Fibroblast of the aortic adventitia (primary cell): ENCODE measurements at regions not wholly inside any gene's neighbourhood (a gene's known extent, or its start where the extent isn't known, plus 50 kb on each side); places are given as distances from the start of the nearest gene placed in this dataset.

Experiments
- DNase-seq: peaks from one replicate; pipeline ENCODE4 v3.0.0-alpha.2; 2010; ENCODE audit warnings: low read depth
- H3K4me3 ChIP-seq: 2 replicates; pipeline ENCODE4 v1.5.1; 2011; ENCODE audit warnings: low read depth, mild to moderate bottlenecking, control low read depth, low read length, moderate library complexity
- CTCF ChIP-seq: IDR thresholded peaks from 2 replicates; pipeline ENCODE4 v1.5.1; 2011; ENCODE audit warnings: mild to moderate bottlenecking, low read length, control low read depth, inconsistent platforms; ENCODE audit not compliant: insufficient read depth

GRCh38 chr5:12777342-12777741 lies 873.1 kb upstream of the CTNND2 start:
- no peak overlapping the region for H3K4me3 ChIP-seq
- no peak for TF ChIP-seq CTCF
- DNase-seq = no peak

- no peak for TF ChIP-seq CTCF
- no peak for DNase-seq
- no peak overlapping the region for H3K4me3 ChIP-seq
Measured at GRCh38 chr5:12772276-12772675, 868.0 kb upstream of the CTNND2 start.

GRCh38 chr5:12759377-12759776 lies 855.1 kb upstream of the CTNND2 start:
- H3K4me3 ChIP-seq = no peak overlapping the region
- TF ChIP-seq CTCF = no peak
- no peak for DNase-seq

- H3K4me3 ChIP-seq = no peak overlapping the region
- TF ChIP-seq CTCF = no peak
- DNase-seq = no peak
Measured at GRCh38 chr5:12757035-12757434, 852.8 kb upstream of the CTNND2 start.

GRCh38 chr5:12745537-12745936 lies 841.3 kb upstream of the CTNND2 start:
- H3K4me3 ChIP-seq = no peak overlapping the region
- no peak for TF ChIP-seq CTCF
- no peak for DNase-seq

DNA sequence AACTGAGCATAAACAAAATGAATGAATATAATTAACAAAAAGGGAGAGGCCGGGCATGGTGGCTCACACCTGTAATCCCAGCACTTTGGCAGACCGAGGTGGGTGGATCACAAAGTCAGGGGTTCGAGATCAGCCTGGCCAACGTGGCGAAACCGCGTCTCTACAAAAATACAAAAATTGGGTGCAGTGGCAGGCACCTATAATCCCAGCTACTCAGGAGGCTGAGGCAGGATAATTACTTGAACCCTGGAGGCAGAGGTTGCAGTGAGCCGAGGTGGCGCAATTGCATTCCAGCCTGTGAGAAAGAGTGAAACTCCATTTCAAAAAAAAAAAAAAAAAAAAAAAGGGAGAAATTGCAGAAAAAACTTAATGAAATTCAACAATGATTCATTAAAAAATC lies 839.3 kb upstream of the CTNND2 start:
- TF ChIP-seq CTCF = no peak
- H3K4me3 ChIP-seq = no peak overlapping the region
- no peak for DNase-seq

DNA sequence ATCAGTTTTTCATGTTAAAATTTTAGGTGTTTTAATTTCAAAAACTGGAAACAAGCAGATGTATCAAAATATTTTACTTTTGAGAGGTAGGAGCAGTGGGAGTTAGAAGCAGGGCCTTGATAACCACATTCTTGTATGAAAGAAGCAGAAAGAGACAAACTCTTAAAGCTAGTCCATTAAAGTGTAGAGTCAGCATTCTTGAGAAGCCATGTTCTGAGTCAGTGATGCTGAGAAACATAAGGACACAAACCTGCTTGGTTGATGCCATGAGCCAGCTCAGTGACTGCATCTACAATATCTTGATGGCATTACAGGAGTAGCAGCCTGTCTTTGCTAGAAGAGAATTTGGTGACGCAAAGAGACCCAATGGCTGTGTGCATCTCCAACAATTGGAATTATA lies 826.1 kb upstream of the CTNND2 start:
- no peak for DNase-seq
- no peak for TF ChIP-seq CTCF
- no peak overlapping the region for H3K4me3 ChIP-seq
